Hindlimb muscle (tissue), 1 donor: ENCODE measurements at regions not wholly inside any gene's neighbourhood (a gene's known extent, or its start where the extent isn't known, plus 50 kb on each side); places are given as distances from the start of the nearest gene placed in this dataset.

Experiments
- DNase-seq: peaks from one replicate; pipeline ENCODE4 v3.0.0-alpha.2; 2013

DNA sequence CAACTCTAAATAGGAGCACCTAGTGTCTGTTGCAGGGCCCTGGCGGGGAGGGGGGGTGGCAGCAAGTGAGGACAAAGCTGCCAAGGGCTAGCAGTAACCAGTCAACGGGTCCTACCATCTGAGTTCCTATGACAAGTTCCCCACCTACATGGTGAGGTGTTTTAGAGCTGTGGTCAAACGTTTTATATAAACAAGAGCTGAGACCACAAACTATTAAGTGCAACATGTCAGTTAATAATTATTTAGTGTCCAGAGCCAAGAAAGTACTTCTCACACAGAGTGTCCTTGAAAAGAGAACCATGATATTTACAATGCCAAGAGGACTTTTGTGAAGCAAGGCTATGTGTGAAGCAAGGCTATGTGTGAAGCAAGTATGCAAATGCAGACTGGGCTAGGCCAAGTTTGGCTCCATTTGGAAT lies 434.7 kb downstream of the TNS3 start:
- no peak for DNase-seq

DNA sequence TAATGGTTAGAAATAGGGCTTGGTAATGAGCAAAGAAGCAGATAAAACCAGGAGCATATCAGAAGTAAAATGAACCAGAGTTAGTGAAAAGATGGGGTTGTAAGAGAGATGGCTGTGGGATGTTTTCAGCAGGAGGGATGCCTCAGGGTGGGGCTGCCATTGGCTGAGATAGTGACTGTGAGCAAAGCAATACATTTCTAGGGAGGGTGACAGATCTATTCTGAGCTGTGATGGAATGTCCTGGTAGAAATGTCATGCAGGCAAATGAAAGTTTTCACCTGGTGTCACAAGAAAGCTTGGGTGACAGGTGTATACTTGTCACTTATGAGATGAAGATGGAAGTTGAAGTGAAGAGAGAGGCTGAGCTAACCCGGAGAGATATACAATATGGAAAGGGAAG lies 435.9 kb downstream of the TNS3 start:
- DNase-seq = no peak

DNA sequence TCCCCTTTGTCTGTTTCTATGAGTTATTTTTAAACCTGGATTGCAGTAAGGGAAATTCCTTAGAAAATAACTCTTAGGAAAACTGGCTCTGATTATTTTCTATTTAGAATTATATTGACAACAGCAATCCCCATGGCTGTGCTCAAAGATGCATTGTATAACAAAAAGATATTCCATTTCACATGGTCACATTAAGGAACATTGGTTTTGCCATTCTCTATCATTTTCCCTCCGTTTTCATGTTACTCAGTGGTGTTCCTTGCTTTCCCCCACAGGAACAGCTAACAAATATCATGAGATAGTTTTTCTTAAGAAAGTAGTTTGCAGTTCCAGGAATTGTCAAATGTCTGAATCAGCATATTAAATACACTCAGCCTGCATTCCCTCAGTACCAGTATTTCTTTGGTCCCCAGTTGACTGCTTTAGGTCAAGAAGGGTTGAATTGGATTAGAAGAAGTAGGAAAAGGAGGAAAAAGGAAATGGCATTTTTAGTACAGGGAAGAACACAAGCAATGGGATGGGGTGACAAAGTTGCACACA lies 436.7 kb downstream of the TNS3 start:
- DNase-seq = peak; percentile 38

DNA sequence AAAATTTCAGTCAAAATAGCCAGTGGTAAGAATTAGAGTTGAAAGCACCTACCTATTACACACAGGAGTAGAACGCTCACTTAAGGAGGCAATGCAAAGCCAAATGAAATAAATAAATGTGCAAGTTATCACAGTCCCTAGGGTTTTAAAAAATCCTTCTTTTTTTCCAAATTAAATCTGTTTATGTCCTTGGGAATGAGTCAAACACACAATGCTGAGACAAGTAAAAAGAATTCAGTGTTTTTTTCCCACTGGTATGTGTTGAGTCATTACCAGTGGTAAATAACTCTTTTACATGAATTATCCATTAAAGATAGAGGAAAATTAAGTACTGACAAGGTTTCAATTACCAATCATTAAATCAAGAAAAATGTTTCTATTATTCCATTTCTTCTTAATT lies 438.6 kb downstream of the TNS3 start:
- DNase-seq = no peak

DNA sequence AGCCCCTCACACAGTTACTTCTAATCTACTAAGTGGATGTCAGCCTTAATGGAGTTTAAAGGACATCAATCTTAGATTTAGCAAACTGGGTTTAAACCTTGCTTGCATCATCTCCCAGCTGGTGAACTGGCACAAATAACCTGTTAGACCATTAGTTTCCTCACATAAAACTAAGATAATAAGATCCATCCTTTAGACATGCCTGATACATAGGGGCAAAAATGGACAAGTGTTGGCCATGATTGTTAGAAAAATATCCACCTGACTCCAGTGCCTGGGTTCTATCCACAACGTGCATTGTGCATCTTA lies 439.1 kb downstream of the TNS3 start:
- DNase-seq = no peak

DNA sequence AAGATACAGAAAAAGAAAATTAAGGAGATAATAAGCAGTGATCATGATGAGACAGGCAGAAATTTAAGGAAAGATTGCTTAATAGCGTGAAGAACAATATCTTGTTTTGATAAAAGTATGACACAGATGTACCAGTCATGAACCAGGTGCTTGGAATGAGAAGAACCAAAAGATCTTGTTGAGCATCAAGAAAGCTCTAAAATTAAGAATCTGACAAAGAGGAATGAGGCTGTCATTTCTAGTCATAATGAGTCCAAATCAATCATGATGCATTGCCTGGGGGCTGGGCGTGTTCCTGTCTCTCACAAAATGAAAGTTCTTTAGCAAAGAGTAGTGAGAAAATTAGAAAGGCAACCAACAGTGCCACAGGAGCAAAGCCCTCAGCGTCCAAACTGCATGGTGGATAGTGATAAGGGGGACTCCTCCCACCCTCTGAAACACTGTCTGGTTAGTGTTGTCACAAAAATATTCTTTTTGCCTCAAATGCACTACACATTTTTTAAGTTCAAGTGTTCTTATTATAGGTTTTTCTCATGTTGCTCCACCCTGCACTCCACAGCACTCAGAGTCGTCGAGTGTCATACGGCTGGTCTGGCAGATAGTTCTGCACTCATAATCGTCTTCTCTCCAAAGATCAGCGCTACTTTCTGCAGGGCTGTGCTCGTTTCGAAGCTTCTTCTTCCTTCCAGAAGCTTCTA lies 439.6 kb downstream of the TNS3 start:
- no peak for DNase-seq

DNA sequence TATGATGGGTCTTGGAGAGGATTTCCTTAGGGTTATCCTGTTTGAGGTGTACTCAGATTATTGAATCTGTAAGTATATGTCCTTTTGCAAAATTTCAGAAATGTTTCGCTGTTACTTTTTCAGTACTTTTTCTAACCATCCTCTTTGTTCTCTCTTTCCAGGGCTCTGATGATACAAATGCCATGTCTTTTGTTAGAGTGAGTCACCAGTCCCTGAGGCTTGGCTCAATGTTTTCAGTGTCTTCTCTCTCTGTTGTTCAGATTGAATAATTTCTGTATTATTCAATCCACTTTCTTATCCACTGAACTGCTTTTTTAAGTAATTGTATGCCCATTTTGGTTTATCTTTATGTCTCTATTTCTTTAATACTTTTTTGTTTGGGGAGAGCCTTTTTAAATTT lies 449.4 kb downstream of the TNS3 start:
- no peak for DNase-seq

DNA sequence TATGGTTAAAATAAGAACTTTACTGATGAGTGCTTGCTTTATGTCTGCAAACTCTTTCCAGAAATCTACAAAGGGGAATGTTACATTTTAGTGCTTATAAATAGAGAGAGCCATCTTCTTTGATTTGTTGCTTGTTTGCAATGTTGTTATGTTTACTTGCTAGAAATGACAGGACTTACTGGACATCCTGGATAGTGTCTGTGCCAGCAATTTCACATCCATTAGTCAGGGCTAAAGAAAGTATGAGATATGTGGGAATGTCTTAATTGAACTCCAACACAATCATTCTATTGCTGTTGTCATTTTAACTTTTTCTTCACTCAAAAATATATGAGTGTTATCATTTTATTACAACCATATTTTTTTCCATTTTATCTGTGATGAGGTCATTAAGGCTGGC lies 453.2 kb downstream of the TNS3 start:
- no peak for DNase-seq

DNA sequence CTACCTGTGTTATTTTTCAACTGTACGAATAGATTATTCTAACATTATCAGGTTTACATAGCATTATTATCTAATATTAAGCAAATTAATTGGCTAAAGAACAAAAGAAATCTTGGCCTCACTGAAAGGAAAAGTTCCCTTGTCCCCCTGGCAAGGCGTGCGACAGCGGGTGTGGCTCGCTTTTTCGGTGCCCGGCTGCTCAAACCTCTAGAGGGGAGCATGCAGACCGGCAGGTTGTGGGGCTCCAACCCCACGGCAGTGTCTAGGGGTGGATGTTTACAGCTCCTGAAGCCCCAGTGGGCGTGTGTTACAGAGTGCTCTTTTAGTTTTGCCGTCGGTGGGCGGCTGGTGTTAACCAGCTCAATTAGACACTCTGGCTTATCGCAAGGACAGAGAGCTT lies 456.4 kb downstream of the TNS3 start:
- DNase-seq = no peak

DNA sequence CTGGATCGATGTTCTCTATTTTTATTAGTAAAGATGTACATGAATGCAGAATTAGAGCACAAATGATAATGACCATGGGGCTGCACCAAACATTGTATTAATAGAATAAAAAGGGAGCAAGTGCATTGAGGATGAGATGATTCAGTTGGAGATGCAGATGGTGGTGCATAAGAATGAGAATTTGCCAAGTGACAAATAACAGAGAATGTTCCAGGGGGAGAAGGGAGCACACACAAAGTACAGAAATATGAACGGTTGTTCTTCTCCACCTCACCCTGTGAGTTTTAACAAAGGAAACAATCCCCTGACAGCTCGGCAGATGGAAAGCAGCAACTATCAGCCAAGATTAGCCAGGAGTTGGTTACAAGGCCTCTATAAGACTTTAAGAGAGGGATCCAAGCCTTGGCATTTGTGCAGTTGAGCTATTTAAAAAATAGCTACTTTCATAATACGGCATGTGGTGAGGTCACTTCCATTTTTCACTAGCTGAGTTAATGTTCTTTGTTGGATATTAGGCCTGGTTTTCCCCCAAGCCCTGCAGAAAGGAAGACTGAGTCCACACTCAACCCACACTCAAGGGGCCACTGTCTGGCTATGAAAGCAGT lies 462.5 kb downstream of the TNS3 start:
- no peak for DNase-seq

DNA sequence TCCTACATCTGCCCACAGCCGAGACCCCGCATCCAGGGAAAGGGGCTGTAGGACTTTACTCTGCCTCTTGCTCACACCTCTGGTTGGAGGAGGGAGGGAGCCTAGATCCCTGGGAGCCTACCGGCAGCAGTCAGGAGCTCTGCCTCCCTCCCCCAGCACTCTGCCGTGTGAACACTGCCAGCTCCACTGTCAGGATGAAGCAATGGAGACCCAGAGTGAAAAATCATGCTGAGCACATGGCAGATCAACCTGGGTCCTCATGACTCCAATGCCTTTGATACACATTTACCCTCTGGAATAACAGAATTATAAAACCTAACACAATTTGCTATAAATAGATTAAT lies 477.7 kb downstream of the TNS3 start:
- no peak for DNase-seq

DNA sequence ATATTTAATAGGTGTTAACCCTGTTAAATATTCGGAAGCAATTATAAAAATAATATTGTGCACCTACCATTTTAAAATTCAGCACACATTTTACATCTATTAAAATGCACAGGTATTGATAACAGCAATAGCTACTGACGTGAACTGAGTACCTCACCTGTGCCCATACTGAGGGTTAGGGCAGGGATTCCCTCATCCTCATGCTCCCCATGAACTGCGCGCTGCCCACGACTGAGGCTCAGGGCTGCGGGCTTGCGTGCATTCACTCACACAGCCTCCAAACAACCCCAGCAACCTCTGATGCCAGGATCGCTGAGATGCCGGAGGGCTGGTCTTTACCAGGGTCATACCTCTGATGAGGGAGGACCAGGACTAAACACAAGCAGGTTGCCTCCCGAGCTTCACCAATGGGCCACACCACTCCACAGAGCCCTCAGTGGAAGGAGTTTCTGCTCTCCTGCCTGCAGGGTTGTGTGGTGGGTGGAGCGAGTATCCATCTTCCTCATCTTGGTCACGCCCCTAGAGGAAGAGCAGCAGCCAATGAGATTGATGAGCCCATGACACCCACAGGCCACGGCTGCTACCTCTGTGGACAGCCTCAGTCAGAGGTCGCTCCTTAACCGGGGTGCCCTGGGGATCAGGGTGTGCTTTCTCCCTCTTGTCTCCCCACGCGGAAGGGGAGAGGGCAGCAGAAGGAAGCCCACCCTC lies 478.3 kb downstream of the TNS3 start:
- no peak for DNase-seq

DNA sequence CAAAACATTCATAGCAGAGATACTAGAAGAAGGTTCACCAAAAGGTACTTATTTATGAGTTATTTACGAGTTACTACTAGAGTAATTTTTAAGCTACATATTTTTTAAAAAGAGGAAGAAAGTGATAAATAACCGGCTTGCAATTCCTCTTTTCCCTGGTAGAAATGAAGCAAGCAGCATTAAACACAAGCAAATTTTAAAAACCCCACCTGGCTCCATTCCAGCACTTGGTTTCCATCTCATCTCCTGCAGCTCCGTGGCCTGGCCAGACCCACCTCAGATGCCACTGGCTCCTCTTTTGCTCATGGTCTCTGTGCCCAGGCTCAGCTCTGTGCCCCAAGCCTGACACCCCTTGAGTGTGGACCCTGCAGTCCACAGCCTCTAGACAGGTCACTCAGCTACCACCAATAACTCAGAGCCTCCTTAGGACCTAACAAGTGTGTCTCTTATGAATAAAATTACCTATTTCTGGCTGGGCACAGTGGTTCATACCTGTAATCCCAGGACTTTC lies 479.5 kb downstream of the TNS3 start:
- DNase-seq = no peak

DNA sequence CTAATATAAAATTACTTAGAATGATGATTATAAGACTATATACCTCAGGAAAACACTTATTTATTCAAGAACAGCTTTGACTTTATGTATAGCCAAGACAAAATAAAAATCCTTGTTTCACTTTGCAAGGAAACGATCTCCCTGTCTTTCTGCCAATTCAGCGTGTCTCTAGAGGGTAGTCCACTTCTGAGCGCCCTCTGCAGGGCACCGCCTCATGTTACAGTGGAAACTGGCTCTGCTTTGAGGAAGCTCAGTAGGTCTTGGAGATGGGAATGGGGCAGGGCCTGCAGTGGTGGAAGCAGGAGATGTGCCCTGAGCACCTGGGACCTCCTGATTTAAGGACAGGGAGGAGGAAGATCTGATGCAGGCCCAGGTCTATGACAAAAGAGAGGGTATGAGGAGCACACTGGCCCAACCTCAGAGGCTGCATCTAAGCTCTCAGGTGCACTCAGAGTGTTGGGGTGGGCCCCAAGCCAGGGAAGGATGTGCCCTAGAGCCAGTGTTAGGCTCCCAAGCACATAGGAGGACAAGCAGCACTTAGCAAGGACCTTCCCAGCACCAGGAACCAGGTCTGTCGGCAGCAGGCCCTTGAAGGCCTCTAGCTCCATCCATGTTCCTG lies 481.0 kb downstream of the TNS3 start:
- DNase-seq = no peak

DNA sequence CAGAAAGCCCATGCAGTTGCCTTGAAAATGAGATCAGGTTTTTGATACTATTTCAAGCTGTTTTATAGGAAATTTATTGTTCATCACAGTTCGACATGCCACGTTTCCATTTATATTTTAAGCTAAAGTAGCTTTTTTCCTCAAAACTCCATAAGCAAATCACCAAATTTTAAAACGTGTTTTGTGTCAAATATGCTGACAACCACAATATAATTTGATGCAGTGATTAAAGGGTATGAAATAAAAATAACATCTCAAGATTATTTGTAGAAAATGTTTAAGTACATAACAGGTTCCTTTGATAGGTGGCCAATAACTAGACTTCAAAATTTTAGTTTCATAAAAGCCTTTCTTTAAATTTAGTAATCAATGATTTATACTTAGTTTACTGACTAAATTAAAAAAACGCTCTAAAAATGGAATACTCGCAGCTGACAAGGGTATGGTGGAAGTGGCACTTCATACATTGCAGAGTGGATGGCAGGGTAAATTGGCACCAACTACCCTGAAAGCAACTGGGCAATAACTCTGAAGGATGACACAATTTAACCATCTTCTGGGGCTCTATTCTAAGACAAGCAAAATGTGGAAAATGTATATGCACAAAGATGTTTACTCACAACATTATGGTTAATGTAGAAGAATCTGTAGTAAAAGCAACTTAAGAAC lies 481.6 kb downstream of the TNS3 start:
- no peak for DNase-seq

DNA sequence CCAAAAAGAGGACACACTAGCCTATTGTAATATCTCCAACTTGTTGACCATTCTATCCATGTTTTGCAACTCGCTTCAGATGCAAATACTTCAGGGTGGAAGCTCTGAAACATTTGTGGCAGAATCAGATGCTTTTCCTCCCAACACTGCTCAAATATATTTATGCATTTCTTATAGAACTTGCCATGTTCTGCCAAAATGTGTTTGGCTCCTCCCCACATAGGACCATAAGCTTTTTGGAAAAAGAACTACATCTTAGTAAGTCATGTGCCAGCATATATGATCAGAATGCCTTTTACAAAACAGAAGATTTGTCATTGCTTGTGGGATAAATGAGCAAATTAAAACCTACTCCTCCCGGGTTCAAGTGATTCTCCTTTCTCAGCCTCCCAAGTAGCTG lies 484.5 kb downstream of the TNS3 start:
- DNase-seq = no peak

DNA sequence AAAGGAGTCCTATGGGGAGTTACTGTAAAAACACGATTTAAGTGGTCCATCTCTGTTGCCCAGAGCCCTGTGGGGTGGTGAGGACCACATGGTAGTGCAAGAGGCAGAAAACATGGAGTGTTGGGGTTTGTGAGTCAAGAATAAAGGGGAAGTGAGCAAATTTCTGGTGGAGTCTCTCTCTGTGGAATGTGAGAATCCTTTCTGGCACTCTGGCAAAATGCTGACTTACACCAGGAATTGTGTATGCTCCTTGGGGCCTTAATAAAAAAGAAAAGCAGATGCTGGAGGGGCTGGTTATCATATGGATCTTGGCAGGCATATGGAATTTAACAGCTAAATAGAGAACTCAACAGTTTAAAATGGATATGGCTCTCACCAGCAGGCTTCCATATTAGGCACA lies 486.0 kb downstream of the TNS3 start:
- no peak for DNase-seq

DNA sequence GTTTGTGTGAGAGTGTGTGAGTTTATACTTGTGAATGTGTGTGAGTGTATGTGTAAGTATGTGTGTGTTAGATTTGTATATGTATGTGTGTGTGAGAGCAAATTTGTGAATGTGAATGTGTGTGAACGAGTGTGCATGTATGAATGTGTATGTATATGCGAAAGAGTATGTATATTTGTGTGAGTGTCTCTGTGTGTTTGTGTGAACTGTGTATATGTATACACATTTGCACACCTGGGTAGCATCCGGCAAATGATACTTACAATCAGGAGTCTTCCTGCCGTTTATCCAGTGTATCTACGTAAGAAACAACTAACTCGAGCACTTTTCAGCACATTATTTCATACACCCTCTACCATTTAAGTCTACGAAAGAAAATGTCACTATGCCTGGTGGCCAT lies 487.4 kb downstream of the TNS3 start:
- DNase-seq = no peak

DNA sequence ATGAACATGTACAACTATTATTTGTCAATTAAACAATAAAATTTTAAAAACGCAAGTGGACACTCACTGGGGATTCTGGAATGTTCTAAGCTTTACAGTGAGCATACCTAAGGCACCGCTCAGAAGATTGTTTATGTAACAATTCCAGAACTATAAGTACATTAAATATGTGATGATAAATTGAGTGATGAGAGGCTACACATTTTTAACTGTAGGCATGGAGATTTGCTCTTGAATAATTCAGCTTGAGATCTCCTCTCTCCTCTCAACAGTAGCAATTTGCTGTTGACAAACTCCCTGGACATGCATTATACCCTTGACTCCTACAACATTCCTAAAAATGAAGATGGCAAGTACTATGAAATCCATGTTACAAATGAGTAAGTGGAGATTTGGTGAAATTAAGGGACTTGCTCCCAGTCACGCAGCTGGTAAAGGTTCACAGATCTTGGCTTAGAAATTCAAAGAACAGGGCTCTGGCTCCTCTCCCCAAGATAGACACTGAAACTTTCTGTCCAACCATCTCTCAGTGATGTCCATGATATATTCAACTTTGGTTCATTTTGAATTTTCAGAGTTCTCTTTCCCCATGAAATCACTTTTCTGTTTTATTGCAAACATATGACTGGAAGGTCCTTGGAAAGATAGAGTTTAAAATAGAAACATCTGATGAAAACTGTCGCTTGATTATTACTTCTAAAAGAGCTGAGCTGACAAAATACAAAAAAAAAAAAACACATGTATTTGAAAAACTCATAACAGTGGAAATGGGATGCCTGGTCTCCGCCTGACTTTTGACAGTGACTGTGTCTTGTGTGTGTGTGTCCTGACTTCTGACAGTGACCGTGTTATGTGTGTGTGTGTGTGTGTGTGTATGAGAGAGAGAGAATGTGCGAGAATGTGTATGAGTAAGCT lies 488.3 kb downstream of the TNS3 start:
- no peak for DNase-seq

DNA sequence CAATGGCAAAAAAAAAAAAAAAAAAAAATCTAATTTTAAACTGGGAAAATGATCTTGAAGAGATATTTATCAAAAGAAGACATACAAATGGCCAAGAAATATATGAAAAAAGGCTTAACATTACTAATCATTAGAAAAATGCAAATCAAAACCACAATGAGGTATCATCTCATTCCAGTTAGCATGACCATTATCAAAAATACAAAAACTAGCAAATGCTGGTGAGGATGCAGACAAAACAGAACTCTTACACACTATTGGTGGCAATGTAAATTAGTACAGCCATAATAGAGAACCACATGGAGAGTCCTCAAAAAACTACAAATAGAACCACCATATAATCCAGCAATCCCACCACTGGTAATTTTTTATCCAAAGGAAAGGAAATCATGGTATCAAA lies 489.6 kb downstream of the TNS3 start:
- no peak for DNase-seq

DNA sequence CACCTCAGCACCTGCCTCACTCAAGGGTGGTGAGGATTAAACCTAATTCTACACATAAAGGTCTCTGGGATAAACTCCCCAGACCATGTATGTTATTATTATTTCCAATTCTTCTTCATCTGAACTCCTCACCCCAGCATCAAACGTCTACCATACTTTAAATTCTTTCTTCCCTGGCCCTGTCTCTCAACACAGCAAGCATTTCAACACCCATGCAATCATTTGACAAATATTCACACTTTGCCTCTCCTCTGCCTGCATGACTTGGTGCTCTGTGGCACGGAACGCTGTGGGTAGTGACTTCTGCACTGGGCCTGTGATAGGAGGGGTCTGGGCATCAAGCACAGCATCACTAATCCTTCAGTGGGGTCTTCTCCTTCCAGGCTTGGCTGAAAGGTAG lies 490.8 kb downstream of the TNS3 start:
- DNase-seq = no peak

DNA sequence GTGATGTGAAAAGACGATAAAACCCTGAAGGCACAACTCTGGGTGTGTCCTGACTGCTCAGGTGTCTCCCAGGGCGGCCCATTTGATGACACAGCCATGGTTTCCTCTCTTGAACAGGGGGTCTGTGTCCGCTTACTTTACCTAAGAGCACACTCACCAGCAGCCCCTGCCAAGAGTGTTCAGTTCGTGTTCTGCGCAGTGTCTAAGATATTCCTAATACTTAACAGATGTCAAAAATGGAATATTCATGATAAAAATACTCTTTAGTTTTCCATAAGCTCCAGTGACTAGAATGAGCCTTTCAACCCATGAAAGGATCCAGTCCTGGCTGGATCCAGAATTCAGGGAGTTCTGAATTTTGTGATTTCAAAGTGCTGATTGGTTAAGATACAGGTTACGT lies 492.4 kb downstream of the TNS3 start:
- no peak for DNase-seq
